HG03558 (cell line): ENCODE measurements at regions not wholly inside any gene's neighbourhood (a gene's known extent, or its start where the extent isn't known, plus 50 kb on each side); places are given as distances from the start of the nearest gene placed in this dataset.

ENCODE experiments used
- ATAC-seq: cut with Tn5 transposase; IDR thresholded peaks from one replicate; pipeline ENCODE4 v1.9.1; 2021; ENCODE audit warnings: moderate number of reproducible peaks; ENCODE audit not compliant: unreplicated experiment; ENCODE audit errors: extremely low read depth

GRCh38 chr6:159493231-159493897 lies 199.7 kb downstream of the SOD2 start:
- ATAC-seq: no peak

- ATAC-seq: no peak
These were observed 202.6 kb downstream of the SOD2 start for GRCh38 chr6:159490298-159490937.

- no peak for ATAC-seq
These were observed 205.4 kb downstream of the SOD2 start for GRCh38 chr6:159487636-159488035.

DNA sequence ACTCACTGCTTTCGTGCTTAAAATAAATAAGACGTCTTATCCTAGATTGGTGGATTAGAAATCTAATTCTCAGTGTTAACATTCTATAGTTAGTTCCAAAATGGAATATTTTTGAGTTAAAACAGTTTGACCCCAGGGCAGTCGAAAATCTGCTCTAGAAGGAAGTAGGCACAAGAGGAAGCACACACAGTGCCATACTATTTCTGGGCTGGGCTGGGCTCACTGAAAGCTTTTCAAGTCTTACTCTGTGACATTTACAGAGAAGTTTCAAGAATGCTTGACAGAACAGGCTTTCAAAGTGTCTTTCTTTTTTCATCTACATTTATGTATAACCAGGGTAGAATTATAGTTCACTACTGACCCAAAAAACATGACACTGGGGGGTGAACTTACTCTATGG lies 209.8 kb downstream of the SOD2 start:
- no peak for ATAC-seq

DNA sequence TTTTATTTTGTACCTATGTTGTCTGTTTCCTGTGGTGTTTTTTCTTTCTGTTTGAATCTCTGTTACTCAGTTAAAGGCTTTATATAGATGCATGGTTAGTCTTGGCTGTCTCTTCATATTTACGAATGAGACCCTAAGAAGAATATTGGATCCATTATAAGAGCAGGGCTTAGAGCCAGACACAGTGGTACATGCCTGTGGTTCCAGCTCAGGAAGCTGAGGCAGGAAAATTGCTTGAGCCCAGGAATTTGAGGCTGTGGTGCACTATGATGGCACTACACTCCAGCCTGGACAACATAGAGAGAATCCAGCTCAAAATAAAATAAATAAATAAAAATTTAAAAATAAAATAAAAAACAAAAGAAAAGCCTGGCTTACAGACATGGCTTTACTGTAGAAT lies 211.1 kb downstream of the SOD2 start:
- ATAC-seq: no peak

DNA sequence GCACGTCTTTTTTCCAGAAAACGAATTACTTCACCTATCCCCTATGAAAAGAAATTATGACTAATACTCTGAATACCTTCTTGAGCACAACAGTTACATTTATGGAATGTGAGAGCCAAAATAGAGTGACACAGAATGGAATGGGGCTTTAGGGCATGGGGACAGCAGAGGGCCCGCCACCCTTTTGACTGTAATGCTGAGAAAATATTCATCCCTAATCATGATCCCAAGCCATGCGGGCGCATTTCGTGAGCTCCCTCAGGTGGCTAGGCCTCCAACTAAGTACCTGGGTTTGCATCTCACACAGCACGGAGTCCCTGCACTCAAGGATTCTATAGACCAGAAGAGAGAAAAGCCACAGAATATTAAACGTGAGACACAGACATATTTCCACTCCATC lies 212.6 kb downstream of the SOD2 start:
- ATAC-seq: no peak

DNA sequence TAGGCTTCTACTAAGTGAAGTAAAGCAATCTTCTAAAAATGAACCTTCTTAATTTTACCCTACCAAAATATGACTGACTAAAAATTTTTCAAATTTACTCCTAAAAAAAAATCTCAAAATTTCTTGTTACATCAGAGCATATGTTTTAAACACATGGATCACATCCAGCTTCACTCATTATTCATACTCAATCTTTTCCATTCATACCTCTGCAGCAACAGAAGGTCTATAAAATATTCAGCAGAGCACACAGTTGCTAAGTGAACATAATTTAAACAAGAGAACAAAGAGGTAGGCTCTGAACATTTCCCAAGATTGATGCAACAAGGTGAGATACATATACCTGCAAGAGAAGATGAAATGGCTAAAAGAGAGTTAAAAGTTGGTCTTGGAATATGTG lies 213.9 kb downstream of the SOD2 start:
- ATAC-seq: no peak

- ATAC-seq: no peak
These were observed 219.4 kb downstream of the SOD2 start for GRCh38 chr6:159473475-159474263.

- no peak for ATAC-seq
These were observed 222.6 kb downstream of the SOD2 start for GRCh38 chr6:159470397-159470796.

DNA sequence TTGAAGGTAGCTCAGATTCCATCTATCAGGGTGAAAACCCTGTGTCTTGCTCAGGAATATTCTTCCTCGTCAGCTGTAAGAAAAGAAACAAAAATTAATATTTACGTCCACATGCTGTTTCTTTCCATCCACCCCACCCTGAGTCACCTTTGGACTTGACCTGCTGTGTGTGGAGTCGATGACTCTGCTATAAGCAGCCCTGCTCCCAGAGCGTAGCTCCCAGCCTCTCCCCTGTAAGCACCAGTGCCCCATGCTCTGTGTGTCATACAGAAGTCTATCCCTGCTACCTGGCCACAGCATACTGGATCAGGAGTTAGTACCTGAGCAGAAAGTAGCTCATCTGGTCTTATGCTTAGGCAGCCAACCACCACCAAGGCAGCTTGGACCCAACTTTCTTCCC lies 223.6 kb downstream of the SOD2 start:
- no peak for ATAC-seq

DNA sequence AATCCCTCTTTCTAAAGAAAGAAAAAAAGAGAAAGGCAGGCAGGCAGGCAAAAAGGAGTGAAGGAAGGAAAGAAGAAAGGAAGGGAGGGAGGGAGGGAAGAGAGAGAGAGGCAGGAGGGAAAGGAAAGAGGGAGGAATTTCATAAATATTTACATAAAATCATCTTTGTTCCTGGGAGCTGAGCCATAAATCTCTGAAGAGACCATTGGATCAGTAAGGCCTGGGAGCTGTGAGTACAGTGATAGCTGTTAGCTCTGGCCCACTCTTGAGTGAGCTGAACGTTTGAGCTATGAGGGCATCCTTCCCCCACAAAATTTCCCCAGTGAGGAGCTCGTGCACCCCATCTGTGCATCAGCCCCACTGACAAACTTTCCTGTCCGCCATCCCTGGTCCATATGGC lies 224.0 kb downstream of the SOD2 start:
- ATAC-seq: no peak

DNA sequence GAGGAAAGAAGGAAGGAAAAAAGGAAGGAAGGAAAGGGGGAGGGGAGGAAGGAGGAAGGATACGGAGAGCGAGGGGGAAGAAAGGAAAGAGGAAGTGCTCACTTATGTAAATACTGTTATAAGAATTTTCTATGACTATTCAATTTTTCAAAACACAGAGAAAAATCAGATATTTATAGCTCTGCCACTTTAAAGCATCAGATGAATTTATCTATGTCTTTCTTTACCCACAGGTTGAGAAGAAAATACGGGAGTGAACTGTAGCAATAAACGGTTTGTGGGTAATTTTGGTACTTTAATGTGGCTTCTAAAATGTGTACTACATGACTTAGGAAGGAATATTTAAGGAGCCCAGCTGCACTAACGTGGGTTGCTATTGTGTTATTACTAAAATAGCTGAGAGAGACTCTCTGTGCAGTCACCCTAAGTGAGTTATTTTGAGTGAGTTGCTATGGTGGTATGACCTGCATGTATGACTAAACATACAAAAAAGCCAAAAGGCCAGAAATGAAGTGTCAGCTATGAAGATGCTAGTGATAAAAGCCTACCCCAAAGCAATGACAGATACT lies 225.5 kb downstream of the SOD2 start:
- ATAC-seq: no peak

- no peak for ATAC-seq
These were observed 226.1 kb downstream of the SOD2 start for GRCh38 chr6:159466926-159467325.

DNA sequence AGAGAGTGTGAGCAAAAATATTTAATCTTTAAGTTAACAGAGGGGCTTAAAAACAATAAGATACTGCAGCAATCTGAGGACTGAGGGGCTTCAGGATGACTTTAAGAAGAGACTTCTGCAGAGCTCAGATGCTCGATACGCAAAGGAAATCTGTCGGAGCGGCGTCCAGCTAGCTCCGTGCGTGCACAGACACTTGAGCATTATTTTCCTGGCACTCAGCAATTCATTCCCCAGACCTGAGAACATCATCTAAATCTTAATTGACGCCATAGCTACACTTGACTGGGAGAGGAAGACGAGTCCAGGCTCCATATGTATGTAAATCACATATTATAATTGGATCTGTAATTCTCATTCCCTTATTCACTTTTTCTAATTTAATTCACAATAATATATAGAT lies 228.2 kb downstream of the SOD2 start:
- ATAC-seq: no peak

- ATAC-seq: no peak
These were observed 229.8 kb downstream of the SOD2 start for GRCh38 chr6:159463119-159463829.

DNA sequence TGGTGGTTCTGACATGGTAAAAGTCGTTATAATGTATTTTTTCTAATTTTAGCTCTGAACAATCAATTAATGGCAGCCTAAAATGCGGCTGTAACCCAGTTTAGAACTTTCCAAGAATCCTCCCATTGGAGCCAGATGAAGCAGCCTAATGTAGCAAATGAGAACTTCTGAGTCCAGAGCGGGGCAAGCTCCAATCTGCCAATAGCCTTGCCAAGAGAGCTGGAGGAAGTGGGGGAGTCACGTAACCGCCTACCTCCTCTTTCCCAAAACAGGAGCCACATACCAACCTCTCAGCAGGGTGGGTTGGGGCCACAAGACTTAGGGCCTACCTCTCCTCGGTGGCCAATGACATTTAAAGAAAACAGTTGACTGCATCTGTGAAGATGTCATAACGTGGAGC lies 230.6 kb downstream of the SOD2 start:
- no peak for ATAC-seq

DNA sequence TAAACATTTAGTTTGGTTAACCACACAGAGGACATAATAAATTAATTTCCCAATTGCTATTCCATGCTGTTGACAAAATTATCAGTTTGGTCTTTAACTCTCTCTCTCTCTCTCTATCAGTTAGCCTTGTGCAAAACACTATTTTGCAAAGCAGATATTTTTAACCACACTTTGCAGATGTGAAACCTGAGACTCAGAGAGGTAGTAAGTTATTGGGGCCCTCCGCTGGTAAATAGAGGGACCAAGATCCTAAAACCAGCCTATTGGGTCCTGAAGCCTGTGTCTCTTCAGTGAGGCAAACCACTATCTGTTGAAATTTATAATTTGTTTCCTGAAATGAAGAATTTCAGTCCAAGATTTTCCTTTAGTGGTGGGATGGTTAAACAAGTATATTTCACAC lies 231.0 kb downstream of the SOD2 start:
- ATAC-seq: peak; percentile 65

DNA sequence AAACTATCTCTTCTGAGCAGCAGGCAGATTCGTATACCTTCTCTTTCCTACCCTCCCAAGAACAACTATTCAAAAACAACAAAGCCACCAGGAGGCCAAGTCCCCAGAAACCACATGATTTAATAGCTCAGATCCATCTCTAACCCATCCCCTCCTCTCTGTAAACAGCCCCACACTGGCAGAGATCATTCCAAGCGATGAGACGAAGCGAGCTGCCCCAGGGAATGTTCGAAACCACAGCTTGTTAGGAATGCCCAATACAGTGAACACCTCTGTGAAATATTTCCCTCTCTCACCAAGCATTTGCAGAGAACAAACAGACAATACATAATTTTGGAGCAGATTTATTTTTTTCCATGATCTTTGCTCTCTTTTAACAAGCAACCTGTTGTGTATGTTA lies 231.8 kb downstream of the SOD2 start:
- no peak for ATAC-seq

- ATAC-seq: no peak
These were observed 232.6 kb downstream of the SOD2 start for GRCh38 chr6:159460476-159460875.

DNA sequence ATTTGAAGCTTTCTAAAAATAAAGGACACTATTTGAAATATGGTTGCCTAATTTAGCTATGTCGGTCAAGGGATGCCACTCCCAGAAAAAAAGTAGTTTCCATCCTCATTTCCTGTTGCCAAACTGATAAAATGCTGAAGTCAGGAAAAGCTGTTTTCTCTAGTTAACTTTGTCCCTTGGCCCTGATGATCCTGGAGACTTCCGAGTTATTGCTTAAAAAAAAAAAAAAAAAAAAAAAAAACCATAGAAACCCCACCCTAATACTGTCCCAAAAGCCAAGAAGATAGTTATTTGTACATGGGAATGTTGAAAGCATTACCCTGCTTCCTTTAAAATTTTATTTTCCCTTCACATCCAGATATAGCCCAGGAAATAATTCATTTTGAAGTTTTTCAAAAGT lies 236.7 kb downstream of the SOD2 start:
- ATAC-seq: no peak
